ENCODE measurements at regions not wholly inside any gene's neighbourhood (a gene's known extent, or its start where the extent isn't known, plus 50 kb on each side); places are given as distances from the start of the nearest gene placed in this dataset.

DNA sequence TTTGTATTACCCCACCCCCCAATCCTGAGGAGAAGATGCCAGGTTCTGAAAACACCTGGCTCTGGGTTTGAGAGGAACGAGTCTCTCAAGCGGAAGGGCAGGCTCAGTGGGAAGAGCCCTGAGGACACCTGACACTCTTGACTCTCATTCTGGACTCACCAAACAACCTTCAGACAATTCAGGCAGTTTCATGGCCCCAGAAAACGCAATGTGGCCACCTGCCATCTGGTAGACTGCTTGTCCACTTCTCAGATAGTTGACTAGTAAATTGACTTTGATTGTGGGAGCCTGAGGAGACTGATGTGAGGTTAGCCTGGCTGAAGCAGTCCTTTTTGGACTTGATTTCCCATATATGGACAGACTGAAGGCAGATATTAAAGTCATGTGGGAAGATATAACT, 117.5 kb upstream of the FSTL4 start:
- Histone ChIP-seq H3K9me3 (no peaks in the 10 kb centered on the region), H3K4me1 (ENCODE audit: control insufficient read depth in 1 of 2, extremely low read depth in 1 of 2, insufficient read depth in 2 of 2, low read length in 2 of 2) (no peaks in the 10 kb centered on the region), H3K36me3 (ENCODE audit: control insufficient read depth in 2 of 2, extremely low read depth in 1 of 2, insufficient read depth in 1 of 2, low read length in 1 of 2) (no peaks in the 10 kb centered on the region), H3K27me3 (replicated peaks in 1 of 2; ENCODE audit: control insufficient read depth in 2 of 2, extremely low read depth in 1 of 2, insufficient read depth in 2 of 2, low read length in 1 of 2) (peaks cover 0 to 3% of the 10 kb centered on the region in 2 experiments), H3K4me3 (ENCODE audit: control insufficient read depth in 1 of 2, extremely low read depth in 1 of 2, low read length in 1 of 2) (no peak overlapping the region), H3K27ac (ENCODE audit: low read length) (no peak overlapping the region)
- no peaks in the 10 kb centered on the region for H3K4me1 Mint-ChIP-seq
- H3K9me3 Mint-ChIP-seq, result peaks cover 0 to 3% (median 0%) of the 10 kb centered on the region in 3 donors
- H3K27ac Mint-ChIP-seq, result no peak overlapping the region
- no CpG with 5 or more reads among the region's 3 CpGs for WGBS (ENCODE audit: insufficient coverage)
- no peak overlapping the region for H3K4me3 Mint-ChIP-seq
- ChIA-PET CTCF (no interaction called here), POLR2A (no interaction called here)
- ATAC-seq (replicated peaks in 1 of 4), result no peak
- DNase-seq, result no peak
- H3K36me3 Mint-ChIP-seq, result no peaks in the 10 kb centered on the region
- peaks cover 9 to 12% of the 10 kb centered on the region in 2 donors for H3K27me3 Mint-ChIP-seq

DNA sequence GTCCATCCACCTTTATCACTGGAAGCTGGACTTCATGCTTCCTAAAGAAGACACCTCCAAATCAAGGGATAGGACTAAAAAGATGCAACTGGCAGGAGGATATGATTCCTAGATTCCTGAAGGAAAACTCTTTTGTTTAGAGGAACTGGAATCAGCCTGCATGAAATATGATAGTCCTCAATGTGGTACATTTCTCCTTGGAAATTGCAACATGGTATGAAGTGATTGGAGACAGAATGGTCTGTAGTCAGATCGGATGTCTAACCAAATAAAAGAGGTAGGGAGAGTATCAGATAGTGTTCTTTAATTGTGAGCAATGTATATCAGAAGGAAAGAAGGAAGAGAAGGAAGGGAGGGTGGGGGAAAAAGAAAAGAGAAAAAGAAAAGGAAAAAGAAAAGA, 116.1 kb upstream of the FSTL4 start:
- WGBS (ENCODE audit: insufficient coverage), result 85% methylated on average over 1 of the region's 1 CpG
- CTCF ChIA-PET, result no interaction called here
- H3K9me3 Mint-ChIP-seq, result peaks cover 0 to 3% (median 0%) of the 10 kb centered on the region in 3 donors
- peaks cover 9 to 12% of the 10 kb centered on the region in 2 donors for H3K27me3 Mint-ChIP-seq
- POLR2A ChIA-PET, result no interaction called here
- no peaks in the 10 kb centered on the region for H3K36me3 ChIP-seq (ENCODE audit: control insufficient read depth in 2 of 2, extremely low read depth in 1 of 2, insufficient read depth in 1 of 2, low read length in 1 of 2)
- H3K4me3 ChIP-seq (ENCODE audit: control insufficient read depth in 1 of 2, extremely low read depth in 1 of 2, low read length in 1 of 2), result no peak overlapping the region
- H3K4me1 Mint-ChIP-seq, result no peaks in the 10 kb centered on the region
- no peaks in the 10 kb centered on the region for H3K36me3 Mint-ChIP-seq
- no peak overlapping the region for H3K27ac Mint-ChIP-seq
- DNase-seq (no peak), ATAC-seq (replicated peaks in 1 of 4) (no peak)
- H3K27ac ChIP-seq (ENCODE audit: low read length), result no peak overlapping the region
- H3K27me3 ChIP-seq (replicated peaks in 1 of 2; ENCODE audit: control insufficient read depth in 2 of 2, extremely low read depth in 1 of 2, insufficient read depth in 2 of 2, low read length in 1 of 2), result peaks cover 0 to 9% of the 10 kb centered on the region in 2 experiments
- no peaks in the 10 kb centered on the region for H3K9me3 ChIP-seq
- no peak overlapping the region for H3K4me3 Mint-ChIP-seq
- no peaks in the 10 kb centered on the region for H3K4me1 ChIP-seq (ENCODE audit: control insufficient read depth in 1 of 2, extremely low read depth in 1 of 2, insufficient read depth in 2 of 2, low read length in 2 of 2)

DNA sequence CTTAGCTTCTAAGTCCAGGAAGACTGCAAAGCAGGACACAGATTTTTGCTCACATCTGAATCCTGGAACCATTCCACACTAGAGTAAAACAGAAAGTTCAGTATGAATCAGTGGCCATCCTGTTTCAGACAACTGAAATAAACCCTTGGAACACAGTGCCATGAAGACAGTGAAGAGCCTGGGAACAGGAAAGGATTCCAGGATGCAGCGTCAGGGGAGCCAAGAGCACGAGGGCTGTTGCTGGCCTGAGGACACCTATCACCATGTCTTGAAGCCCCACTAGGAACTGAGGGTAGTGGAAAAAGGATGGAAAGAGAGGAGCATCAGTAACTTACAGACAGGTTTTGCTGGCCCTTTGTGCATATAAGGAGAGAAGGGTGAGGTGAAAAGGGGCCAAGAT, 115.3 kb upstream of the FSTL4 start:
- POLR2A ChIA-PET, result no interaction called here
- Histone ChIP-seq H3K4me1 (ENCODE audit: control insufficient read depth in 1 of 2, extremely low read depth in 1 of 2, insufficient read depth in 2 of 2, low read length in 2 of 2) (no peaks in the 10 kb centered on the region), H3K27ac (ENCODE audit: low read length) (no peak overlapping the region), H3K9me3 (no peaks in the 10 kb centered on the region), H3K27me3 (replicated peaks in 1 of 2; ENCODE audit: control insufficient read depth in 2 of 2, extremely low read depth in 1 of 2, insufficient read depth in 2 of 2, low read length in 1 of 2) (peaks cover 0 to 16% of the 10 kb centered on the region in 2 experiments), H3K4me3 (ENCODE audit: control insufficient read depth in 1 of 2, extremely low read depth in 1 of 2, low read length in 1 of 2) (no peak overlapping the region), H3K36me3 (ENCODE audit: control insufficient read depth in 2 of 2, extremely low read depth in 1 of 2, insufficient read depth in 1 of 2, low read length in 1 of 2) (no peaks in the 10 kb centered on the region)
- no peak for ATAC-seq (replicated peaks in 1 of 4)
- CTCF ChIA-PET, result no interaction called here
- no peak for DNase-seq
- Mint-ChIP-seq H3K27ac (no peak overlapping the region), H3K9me3 (peaks cover 3 to 4% (median 3%) of the 10 kb centered on the region in 3 donors), H3K4me1 (no peaks in the 10 kb centered on the region), H3K27me3 (peaks cover 12 to 16% of the 10 kb centered on the region in 2 donors), H3K36me3 (no peaks in the 10 kb centered on the region), H3K4me3 (no peak overlapping the region)
- 88% methylated on average over 2 of the region's 2 CpGs for WGBS (ENCODE audit: insufficient coverage)

DNA sequence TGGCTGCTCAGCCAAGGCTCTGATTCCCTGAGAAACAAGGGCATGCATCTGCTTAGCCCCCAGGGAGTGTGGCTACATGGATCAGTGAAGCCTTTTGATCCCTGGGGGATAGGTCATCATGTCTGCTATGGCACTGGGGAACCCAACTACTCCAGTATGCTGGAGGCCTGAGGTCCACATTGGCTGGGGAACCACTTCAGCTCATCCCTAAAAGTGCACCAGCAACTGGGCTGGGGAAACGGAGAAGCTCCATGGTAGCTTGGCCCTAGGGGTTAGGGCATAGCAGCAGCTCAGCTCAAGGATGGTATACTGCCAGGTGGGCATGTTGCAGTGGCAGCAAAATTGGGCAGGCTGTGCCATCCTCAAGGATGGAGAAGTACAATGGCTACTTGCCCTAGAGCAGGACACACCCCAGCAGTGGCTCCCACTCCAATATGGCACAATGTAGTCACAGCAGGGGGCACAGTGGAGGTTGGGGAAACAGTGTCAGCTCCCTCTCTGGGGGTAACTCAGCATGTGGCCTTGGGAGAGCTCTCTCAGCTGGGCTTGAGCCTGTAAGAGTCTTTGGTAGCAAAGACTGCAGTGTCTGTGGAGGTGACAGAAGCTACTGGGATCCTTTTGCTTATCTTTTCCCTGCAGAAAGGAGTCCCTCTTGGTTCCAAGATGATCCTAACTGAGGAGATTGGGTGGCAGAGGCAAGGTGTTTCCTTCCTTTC, 111.5 kb upstream of the FSTL4 start:
- H3K27me3 ChIP-seq (replicated peaks in 1 of 2; ENCODE audit: control insufficient read depth in 2 of 2, extremely low read depth in 1 of 2, insufficient read depth in 2 of 2, low read length in 1 of 2), result peaks cover 0 to 16% of the 10 kb centered on the region in 2 experiments
- Mint-ChIP-seq H3K27ac (no peak overlapping the region), H3K4me1 (no peaks in the 10 kb centered on the region), H3K36me3 (no peaks in the 10 kb centered on the region), H3K4me3 (no peak overlapping the region), H3K27me3 (peaks cover 12 to 20% of the 10 kb centered on the region in 2 donors), H3K9me3 (peaks cover 10 to 29% (median 18%) of the 10 kb centered on the region in 3 donors)
- ChIA-PET POLR2A (no interaction called here), CTCF (no interaction called here)
- ATAC-seq (replicated peaks in 1 of 4) (no peak), DNase-seq (no peak)
- H3K9me3 ChIP-seq, result peaks cover 2% of the 10 kb centered on the region
- 88% methylated on average over 1 of the region's 1 CpG for WGBS (ENCODE audit: insufficient coverage)
- H3K4me1 ChIP-seq (ENCODE audit: control insufficient read depth in 1 of 2, extremely low read depth in 1 of 2, insufficient read depth in 2 of 2, low read length in 2 of 2), result no peaks in the 10 kb centered on the region
- H3K36me3 ChIP-seq (ENCODE audit: control insufficient read depth in 2 of 2, extremely low read depth in 1 of 2, insufficient read depth in 1 of 2, low read length in 1 of 2), result no peaks in the 10 kb centered on the region
- no peak overlapping the region for H3K4me3 ChIP-seq (ENCODE audit: control insufficient read depth in 1 of 2, extremely low read depth in 1 of 2, low read length in 1 of 2)
- no peak overlapping the region for H3K27ac ChIP-seq (ENCODE audit: low read length)

DNA sequence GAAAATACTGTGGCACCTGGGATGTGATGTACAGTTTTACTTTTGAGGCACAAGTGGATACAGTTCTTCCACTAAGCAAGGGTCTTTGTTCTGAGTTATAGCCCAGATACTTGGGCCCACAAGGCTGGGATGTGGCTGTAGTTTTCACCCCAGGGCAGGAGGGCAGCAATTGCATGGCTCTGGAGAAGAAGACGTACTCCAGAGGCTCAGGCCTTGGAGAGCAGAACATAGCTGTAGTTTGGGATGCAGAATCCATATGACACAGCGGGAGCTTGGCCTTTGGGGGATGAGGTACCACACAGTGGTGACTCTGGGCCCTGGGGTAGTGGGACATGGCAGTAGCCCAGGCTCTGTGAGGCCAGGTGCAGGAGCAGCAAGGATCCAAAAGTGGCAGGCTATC, 110.8 kb upstream of the FSTL4 start:
- Histone ChIP-seq H3K27ac (ENCODE audit: low read length) (no peak overlapping the region), H3K27me3 (replicated peaks in 1 of 2; ENCODE audit: control insufficient read depth in 2 of 2, extremely low read depth in 1 of 2, insufficient read depth in 2 of 2, low read length in 1 of 2) (peaks cover 0 to 17% of the 10 kb centered on the region in 2 experiments), H3K4me3 (ENCODE audit: control insufficient read depth in 1 of 2, extremely low read depth in 1 of 2, low read length in 1 of 2) (no peak overlapping the region), H3K9me3 (peaks cover 2% of the 10 kb centered on the region), H3K36me3 (ENCODE audit: control insufficient read depth in 2 of 2, extremely low read depth in 1 of 2, insufficient read depth in 1 of 2, low read length in 1 of 2) (no peaks in the 10 kb centered on the region), H3K4me1 (ENCODE audit: control insufficient read depth in 1 of 2, extremely low read depth in 1 of 2, insufficient read depth in 2 of 2, low read length in 2 of 2) (no peaks in the 10 kb centered on the region)
- CTCF ChIA-PET, result no interaction called here
- H3K9me3 Mint-ChIP-seq, result peaks cover 10 to 29% (median 18%) of the 10 kb centered on the region in 3 donors
- H3K27ac Mint-ChIP-seq, result no peak overlapping the region
- H3K4me3 Mint-ChIP-seq, result no peak overlapping the region
- ATAC-seq (replicated peaks in 1 of 4), result no peak
- no peaks in the 10 kb centered on the region for H3K4me1 Mint-ChIP-seq
- peaks cover 12 to 23% of the 10 kb centered on the region in 2 donors for H3K27me3 Mint-ChIP-seq
- no peak for DNase-seq
- WGBS (ENCODE audit: insufficient coverage), result 63% methylated on average over 2 of the region's 2 CpGs
- no peaks in the 10 kb centered on the region for H3K36me3 Mint-ChIP-seq
- POLR2A ChIA-PET, result no interaction called here

DNA sequence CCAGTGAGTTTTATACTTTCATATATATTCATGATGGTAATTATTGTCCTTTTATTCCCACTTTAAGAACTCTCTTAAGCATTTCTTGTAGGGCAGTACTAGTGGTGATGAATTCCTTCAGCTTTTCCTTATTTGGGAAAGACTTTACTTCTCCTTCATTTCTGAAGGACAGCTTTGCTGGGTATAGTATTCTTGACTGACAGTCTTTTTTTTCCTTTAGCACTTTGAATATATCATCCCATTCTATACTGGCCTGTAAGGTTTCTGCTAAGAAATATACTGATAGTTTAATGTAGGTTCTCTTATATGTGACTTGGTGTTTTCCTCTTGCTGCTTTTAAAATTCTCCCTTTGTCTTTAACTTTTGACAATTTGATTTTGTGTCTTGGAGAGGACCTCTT, 109.0 kb upstream of the FSTL4 start:
- Histone ChIP-seq H3K27ac (ENCODE audit: low read length) (no peak overlapping the region), H3K9me3 (peaks cover 2% of the 10 kb centered on the region), H3K4me1 (ENCODE audit: control insufficient read depth in 1 of 2, extremely low read depth in 1 of 2, insufficient read depth in 2 of 2, low read length in 2 of 2) (no peaks in the 10 kb centered on the region), H3K4me3 (ENCODE audit: control insufficient read depth in 1 of 2, extremely low read depth in 1 of 2, low read length in 1 of 2) (no peak overlapping the region), H3K36me3 (ENCODE audit: control insufficient read depth in 2 of 2, extremely low read depth in 1 of 2, insufficient read depth in 1 of 2, low read length in 1 of 2) (no peaks in the 10 kb centered on the region), H3K27me3 (replicated peaks in 1 of 2; ENCODE audit: control insufficient read depth in 2 of 2, extremely low read depth in 1 of 2, insufficient read depth in 2 of 2, low read length in 1 of 2) (peaks cover 0 to 18% of the 10 kb centered on the region in 2 experiments)
- peaks cover 14 to 25% of the 10 kb centered on the region in 2 donors for H3K27me3 Mint-ChIP-seq
- ATAC-seq (replicated peaks in 1 of 4) (no peak), DNase-seq (no peak)
- POLR2A ChIA-PET, result no interaction called here
- peaks cover 10 to 29% (median 18%) of the 10 kb centered on the region in 3 donors for H3K9me3 Mint-ChIP-seq
- CTCF ChIA-PET, result no interaction called here
- H3K4me3 Mint-ChIP-seq, result no peak overlapping the region
- H3K27ac Mint-ChIP-seq, result no peak overlapping the region
- no peaks in the 10 kb centered on the region for H3K36me3 Mint-ChIP-seq
- H3K4me1 Mint-ChIP-seq, result no peaks in the 10 kb centered on the region

DNA sequence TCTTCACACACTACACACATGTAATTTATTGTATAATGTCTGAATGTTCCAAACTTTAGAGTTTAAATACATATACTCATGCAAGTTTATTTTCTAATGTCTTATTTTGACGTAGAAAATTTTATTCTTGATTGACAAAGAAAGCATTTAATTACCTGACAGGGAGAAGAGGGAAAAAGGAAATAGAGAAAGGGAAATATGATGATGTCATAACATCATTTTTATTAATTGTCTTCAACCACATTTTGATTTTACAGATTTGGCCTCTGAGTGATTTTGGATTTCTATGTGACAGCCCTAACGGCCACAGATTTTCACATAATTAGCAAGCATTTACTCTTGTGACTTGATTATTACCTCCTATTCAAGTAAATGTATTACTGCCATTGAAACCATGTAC, 106.1 kb upstream of the FSTL4 start:
- H3K4me1 Mint-ChIP-seq, result no peaks in the 10 kb centered on the region
- peaks cover 18 to 20% of the 10 kb centered on the region in 2 donors for H3K27me3 Mint-ChIP-seq
- no peaks in the 10 kb centered on the region for H3K36me3 Mint-ChIP-seq
- no peak overlapping the region for H3K4me3 Mint-ChIP-seq
- no peaks in the 10 kb centered on the region for H3K36me3 ChIP-seq (ENCODE audit: control insufficient read depth in 2 of 2, extremely low read depth in 1 of 2, insufficient read depth in 1 of 2, low read length in 1 of 2)
- no CpG with 5 or more reads among the region's 2 CpGs for WGBS (ENCODE audit: insufficient coverage)
- ChIA-PET CTCF (no interaction called here), POLR2A (no interaction called here)
- ATAC-seq (replicated peaks in 1 of 4), result no peak
- H3K4me3 ChIP-seq (ENCODE audit: control insufficient read depth in 1 of 2, extremely low read depth in 1 of 2, low read length in 1 of 2), result no peak overlapping the region
- H3K9me3 Mint-ChIP-seq, result peaks cover 10 to 29% (median 18%) of the 10 kb centered on the region in 3 donors
- no peak overlapping the region for H3K27ac Mint-ChIP-seq
- peaks cover 0 to 17% of the 10 kb centered on the region in 2 experiments for H3K27me3 ChIP-seq (replicated peaks in 1 of 2; ENCODE audit: control insufficient read depth in 2 of 2, extremely low read depth in 1 of 2, insufficient read depth in 2 of 2, low read length in 1 of 2)
- DNase-seq, result no peak
- H3K9me3 ChIP-seq, result peaks cover 2% of the 10 kb centered on the region
- no peak overlapping the region for H3K27ac ChIP-seq (ENCODE audit: low read length)
- H3K4me1 ChIP-seq (ENCODE audit: control insufficient read depth in 1 of 2, extremely low read depth in 1 of 2, insufficient read depth in 2 of 2, low read length in 2 of 2), result no peaks in the 10 kb centered on the region

Data from T-cell (primary cell).